ENCODE measurements at regions not wholly inside any gene's neighbourhood (a gene's known extent, or its start where the extent isn't known, plus 50 kb on each side); places are given as distances from the start of the nearest gene placed in this dataset.

- Histone ChIP-seq H3K27ac (ENCODE audit: low read depth, low read length) (no peak overlapping the region), H3K9me3 (ENCODE audit: low read length) (no peaks in the 10 kb centered on the region), H3K36me3 (ENCODE audit: insufficient read depth, low read length) (no peaks in the 10 kb centered on the region), H3K4me1 (ENCODE audit: insufficient read depth, low read length) (no peaks in the 10 kb centered on the region), H3K4me3 (ENCODE audit: low read length) (no peak overlapping the region), H3K27me3 (ENCODE audit: insufficient read depth, low read length, poor library complexity, severe bottlenecking) (no peaks in the 10 kb centered on the region)
- H3K36me3 Mint-ChIP-seq = peaks cover 0 to 3% (median 0%) of the 10 kb centered on the region in 3 donors
- CTCF ChIA-PET = no interaction called here
- POLR2A ChIA-PET = no interaction called here
- H3K27me3 Mint-ChIP-seq = peaks cover 0 to 2% of the 10 kb centered on the region in 2 donors
- H3K4me3 Mint-ChIP-seq = no peak overlapping the region
- no peaks in the 10 kb centered on the region for H3K4me1 Mint-ChIP-seq
- no peak for DNase-seq
- no peak overlapping the region for H3K27ac Mint-ChIP-seq
- peaks cover 3 to 8% (median 6%) of the 10 kb centered on the region in 5 donors for H3K9me3 Mint-ChIP-seq
Measured at GRCh38 chr3:64773137-64773536, 85.3 kb upstream of the ADAMTS9 start.

GRCh38 chr3:64766440-64766839 lies 78.6 kb upstream of the ADAMTS9 start:
- Mint-ChIP-seq H3K36me3 (no peaks in the 10 kb centered on the region), H3K27ac (no peak overlapping the region)
- POLR2A ChIA-PET = no interaction called here

GRCh38 chr3:64765947-64766346 lies 78.1 kb upstream of the ADAMTS9 start:
- no peaks in the 10 kb centered on the region for H3K36me3 Mint-ChIP-seq
- H3K27me3 Mint-ChIP-seq = peaks cover 0 to 3% of the 10 kb centered on the region in 2 donors
- ChIA-PET CTCF (no interaction called here), POLR2A (no interaction called here)
- no peak overlapping the region for H3K27ac Mint-ChIP-seq
- peaks cover 0 to 5% (median 2%) of the 10 kb centered on the region in 5 donors for H3K9me3 Mint-ChIP-seq
- H3K4me3 Mint-ChIP-seq = no peak overlapping the region
- Histone ChIP-seq H3K27me3 (ENCODE audit: insufficient read depth, low read length, poor library complexity, severe bottlenecking) (no peaks in the 10 kb centered on the region), H3K4me3 (ENCODE audit: low read length) (no peak overlapping the region), H3K36me3 (ENCODE audit: insufficient read depth, low read length) (no peaks in the 10 kb centered on the region), H3K27ac (ENCODE audit: low read depth, low read length) (no peak overlapping the region), H3K9me3 (ENCODE audit: low read length) (no peaks in the 10 kb centered on the region), H3K4me1 (ENCODE audit: insufficient read depth, low read length) (no peaks in the 10 kb centered on the region)
- no peaks in the 10 kb centered on the region for H3K4me1 Mint-ChIP-seq
- no peak for DNase-seq

More at GRCh38 chr3:64766440-64766839, 78.6 kb upstream of the ADAMTS9 start:
- Histone ChIP-seq H3K4me3 (ENCODE audit: low read length) (no peak overlapping the region), H3K27ac (ENCODE audit: low read depth, low read length) (no peak overlapping the region), H3K36me3 (ENCODE audit: insufficient read depth, low read length) (no peaks in the 10 kb centered on the region), H3K27me3 (ENCODE audit: insufficient read depth, low read length, poor library complexity, severe bottlenecking) (no peaks in the 10 kb centered on the region), H3K9me3 (ENCODE audit: low read length) (no peaks in the 10 kb centered on the region), H3K4me1 (ENCODE audit: insufficient read depth, low read length) (no peaks in the 10 kb centered on the region)
- Mint-ChIP-seq H3K9me3 (peaks cover 0 to 5% (median 2%) of the 10 kb centered on the region in 5 donors), H3K4me1 (no peaks in the 10 kb centered on the region), H3K4me3 (no peak overlapping the region), H3K27me3 (peaks cover 0 to 3% of the 10 kb centered on the region in 2 donors)
- DNase-seq = no peak
- CTCF ChIA-PET = no interaction called here

- Histone ChIP-seq H3K4me3 (ENCODE audit: low read length) (no peak overlapping the region), H3K9me3 (ENCODE audit: low read length) (no peaks in the 10 kb centered on the region), H3K36me3 (ENCODE audit: insufficient read depth, low read length) (no peaks in the 10 kb centered on the region), H3K27ac (ENCODE audit: low read depth, low read length) (no peak overlapping the region), H3K4me1 (ENCODE audit: insufficient read depth, low read length) (no peaks in the 10 kb centered on the region), H3K27me3 (ENCODE audit: insufficient read depth, low read length, poor library complexity, severe bottlenecking) (no peaks in the 10 kb centered on the region)
- ChIA-PET POLR2A (no interaction called here), CTCF (no interaction called here)
- Mint-ChIP-seq H3K4me3 (no peak overlapping the region), H3K27ac (no peak overlapping the region), H3K9me3 (peaks cover 0 to 5% (median 2%) of the 10 kb centered on the region in 5 donors), H3K27me3 (peaks cover 0 to 3% of the 10 kb centered on the region in 2 donors), H3K4me1 (no peaks in the 10 kb centered on the region), H3K36me3 (no peaks in the 10 kb centered on the region)
- DNase-seq = no peak
Measured at GRCh38 chr3:64764386-64764929, 76.7 kb upstream of the ADAMTS9 start.

GRCh38 chr3:64763980-64764379 lies 76.2 kb upstream of the ADAMTS9 start:
- peaks cover 0 to 5% (median 2%) of the 10 kb centered on the region in 5 donors for H3K9me3 Mint-ChIP-seq

GRCh38 chr3:64761729-64762128 lies 73.9 kb upstream of the ADAMTS9 start:
- Histone ChIP-seq H3K36me3 (ENCODE audit: insufficient read depth, low read length) (no peaks in the 10 kb centered on the region), H3K9me3 (ENCODE audit: low read length) (no peaks in the 10 kb centered on the region), H3K27me3 (ENCODE audit: insufficient read depth, low read length, poor library complexity, severe bottlenecking) (no peaks in the 10 kb centered on the region), H3K4me1 (ENCODE audit: insufficient read depth, low read length) (no peaks in the 10 kb centered on the region), H3K27ac (ENCODE audit: low read depth, low read length) (no peak overlapping the region), H3K4me3 (ENCODE audit: low read length) (no peak overlapping the region)
- Mint-ChIP-seq H3K36me3 (no peaks in the 10 kb centered on the region), H3K27ac (no peak overlapping the region), H3K4me3 (no peak overlapping the region), H3K4me1 (no peaks in the 10 kb centered on the region), H3K9me3 (peaks cover 0 to 7% (median 2%) of the 10 kb centered on the region in 5 donors), H3K27me3 (peaks cover 0 to 1% of the 10 kb centered on the region in 2 donors)
- ChIA-PET CTCF (no interaction called here), POLR2A (no interaction called here)
- no peak for DNase-seq

More at GRCh38 chr3:64763980-64764379, 76.2 kb upstream of the ADAMTS9 start:
- H3K4me1 ChIP-seq (ENCODE audit: insufficient read depth, low read length) = no peaks in the 10 kb centered on the region
- no peak overlapping the region for H3K4me3 Mint-ChIP-seq
- POLR2A ChIA-PET = no interaction called here
- no peak overlapping the region for H3K27ac ChIP-seq (ENCODE audit: low read depth, low read length)
- no peaks in the 10 kb centered on the region for H3K27me3 ChIP-seq (ENCODE audit: insufficient read depth, low read length, poor library complexity, severe bottlenecking)
- CTCF ChIA-PET = no interaction called here
- no peaks in the 10 kb centered on the region for H3K4me1 Mint-ChIP-seq
- H3K36me3 ChIP-seq (ENCODE audit: insufficient read depth, low read length) = no peaks in the 10 kb centered on the region
- H3K36me3 Mint-ChIP-seq = no peaks in the 10 kb centered on the region
- H3K27me3 Mint-ChIP-seq = peaks cover 0 to 3% of the 10 kb centered on the region in 2 donors
- no peak for DNase-seq
- H3K27ac Mint-ChIP-seq = no peak overlapping the region
- no peak overlapping the region for H3K4me3 ChIP-seq (ENCODE audit: low read length)
- no peaks in the 10 kb centered on the region for H3K9me3 ChIP-seq (ENCODE audit: low read length)

- Mint-ChIP-seq H3K4me3 (no peak overlapping the region), H3K4me1 (no peaks in the 10 kb centered on the region), H3K27me3 (peaks cover 0 to 1% of the 10 kb centered on the region in 2 donors), H3K27ac (no peak overlapping the region), H3K9me3 (peaks cover 0 to 7% (median 2%) of the 10 kb centered on the region in 5 donors), H3K36me3 (no peaks in the 10 kb centered on the region)
- ChIA-PET CTCF (no interaction called here), POLR2A (no interaction called here)
- Histone ChIP-seq H3K4me3 (ENCODE audit: low read length) (no peak overlapping the region), H3K4me1 (ENCODE audit: insufficient read depth, low read length) (no peaks in the 10 kb centered on the region), H3K36me3 (ENCODE audit: insufficient read depth, low read length) (no peaks in the 10 kb centered on the region), H3K27ac (ENCODE audit: low read depth, low read length) (no peak overlapping the region), H3K27me3 (ENCODE audit: insufficient read depth, low read length, poor library complexity, severe bottlenecking) (no peaks in the 10 kb centered on the region), H3K9me3 (ENCODE audit: low read length) (no peaks in the 10 kb centered on the region)
- DNase-seq = no peak
Measured at GRCh38 chr3:64760258-64760657, 72.5 kb upstream of the ADAMTS9 start.

- Histone ChIP-seq H3K36me3 (ENCODE audit: insufficient read depth, low read length) (no peaks in the 10 kb centered on the region), H3K27ac (ENCODE audit: low read depth, low read length) (no peak overlapping the region), H3K9me3 (ENCODE audit: low read length) (no peaks in the 10 kb centered on the region), H3K4me1 (ENCODE audit: insufficient read depth, low read length) (no peaks in the 10 kb centered on the region), H3K4me3 (ENCODE audit: low read length) (no peak overlapping the region), H3K27me3 (ENCODE audit: insufficient read depth, low read length, poor library complexity, severe bottlenecking) (no peaks in the 10 kb centered on the region)
- Mint-ChIP-seq H3K9me3 (peaks cover 0 to 7% (median 2%) of the 10 kb centered on the region in 5 donors), H3K36me3 (no peaks in the 10 kb centered on the region), H3K4me1 (no peaks in the 10 kb centered on the region), H3K4me3 (no peak overlapping the region), H3K27ac (no peak overlapping the region), H3K27me3 (peaks cover 0 to under 1% of the 10 kb centered on the region in 2 donors)
- CTCF ChIA-PET = no interaction called here
- POLR2A ChIA-PET = no interaction called here
- no peak for DNase-seq
Measured at GRCh38 chr3:64759811-64760210, 72.0 kb upstream of the ADAMTS9 start.
